Right hindlimb (tissue), 1 donor: ENCODE measurements at regions not wholly inside any gene's neighbourhood (a gene's known extent, or its start where the extent isn't known, plus 50 kb on each side); places are given as distances from the start of the nearest gene placed in this dataset.

Source experiments
- DNase-seq: peaks from one replicate; pipeline ENCODE4 v3.0.0-alpha.2; 2018

DNA sequence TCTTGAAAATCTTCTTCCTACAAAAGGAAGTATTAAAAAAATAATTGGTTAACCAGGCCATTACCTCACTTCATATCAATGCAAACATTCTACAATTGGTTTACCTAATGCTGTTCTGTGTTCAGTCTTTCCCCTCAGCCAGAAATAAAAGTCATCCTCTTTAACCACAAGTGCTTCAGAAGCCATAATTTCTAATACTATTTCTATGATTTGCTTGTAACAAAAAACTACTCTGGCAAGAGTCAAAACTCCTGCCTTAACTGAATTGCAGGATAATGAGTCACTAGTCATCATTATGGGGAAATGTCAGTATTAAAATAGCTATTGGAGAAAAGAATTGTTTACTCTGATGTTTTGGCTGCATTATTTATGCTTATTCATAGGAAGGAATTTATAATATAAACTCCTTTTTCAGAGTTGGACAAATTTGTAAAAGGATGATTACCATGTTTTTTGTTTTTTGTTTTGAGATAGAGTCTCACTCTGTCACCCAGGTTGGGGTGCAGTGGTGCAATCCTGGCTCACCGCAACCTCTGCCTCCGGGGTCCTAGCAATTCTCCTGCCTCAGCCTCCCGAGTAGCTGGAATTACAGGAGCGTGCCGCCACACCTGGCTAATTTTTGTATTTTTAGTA lies 55.5 kb upstream of the ODAD2 start:
- DNase-seq, result no peak

DNA sequence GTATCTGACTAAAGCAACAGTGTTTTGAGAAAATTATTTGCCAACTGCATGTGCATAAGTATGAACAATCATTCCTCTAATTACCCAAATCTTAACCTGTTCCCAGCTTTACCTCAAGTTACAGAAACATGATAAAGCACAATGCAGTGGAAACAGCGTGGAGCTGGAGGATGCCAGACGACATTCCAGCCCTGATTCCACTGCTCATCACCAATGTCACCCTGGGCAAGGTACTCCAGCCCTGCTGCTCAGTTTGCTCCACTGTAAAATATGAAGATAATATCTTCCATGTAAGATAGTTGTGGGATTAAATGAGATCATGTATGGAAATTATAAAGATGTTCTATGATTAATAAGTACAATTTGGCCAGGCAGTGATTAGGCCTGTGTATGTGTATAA lies 50.4 kb upstream of the ODAD2 start:
- no peak for DNase-seq
